HepG2 (cell line): ENCODE measurements at regions not wholly inside any gene's neighbourhood (a gene's known extent, or its start where the extent isn't known, plus 50 kb on each side); places are given as distances from the start of the nearest gene placed in this dataset.

Source experiments
- ATAC-seq: fragments of 200-7000 bp; cut with Tn5 transposase; 3 replicates; pipeline ENCODE4 v1.9.1; 2020; ENCODE audit warnings: mild to moderate bottlenecking, moderate library complexity
- BruUV-seq: library from RNA; stranded (reverse); fragments of 400-500 nt; replicated peaks from 2 replicates; lab custom pipeline; 2021; lab: Mats Ljungman, UMichigan
- CTCF ChIA-PET: fragments of 300-600 bp; formaldehyde crosslinking; extraction: SDS; loops from one replicate; lab custom pipeline; 2021; ENCODE audit warnings: low total read pairs, inconsistent platforms, low intra/inter-chr PET ratio; lab: Yijun Ruan, JAX
- POLR2A ChIA-PET: fragments of 350-600 bp; sonication (Branson Sonifier 250); formaldehyde crosslinking; loops from one replicate; lab custom pipeline; 2020; ENCODE audit warnings: antibody characterized with exemption, inconsistent platforms; lab: Yijun Ruan, JAX
- DNase-seq: peaks from one replicate; pipeline ENCODE4 v3.0.0-alpha.2; 2015; ENCODE audit warnings: low spot score
- FAIRE-seq: peaks from 3 replicates; lab custom pipeline; 2011; peaks lifted over from hg19 to GRCh38; lab: Jason Lieb, UNC
- H2AFZ ChIP-seq: one replicate; pipeline ENCODE4 v1.6.1; 2011; ENCODE audit warnings: low read length, inconsistent platforms
- H3K27ac ChIP-seq: fragments of 300-600 bp; 3 replicates; pipeline ENCODE4 v1.8.0; 2011; ENCODE audit warnings: mixed run types, mild to moderate bottlenecking, mixed read lengths, low read length, inconsistent platforms; ENCODE audit not compliant: insufficient read depth; ENCODE audit errors: extremely low read length
- H3K27me3 ChIP-seq, 2 experiments: fragments of 200-600 bp in 1 of 2; 2 replicates in 1 of 2; 3 replicates in 1 of 2; pipeline versions ENCODE4 v1.6.0 to v1.8.0; 2011; ENCODE audit warnings: low read length in 2 of 2, mild to moderate bottlenecking in 2 of 2, moderate library complexity in 2 of 2, inconsistent platforms in 1 of 2; ENCODE audit not compliant: insufficient read depth in 2 of 2, control insufficient read depth in 1 of 2
- H3K36me3 ChIP-seq, 2 experiments: fragments of 200-600 bp in 1 of 2; replicated peaks in 1 of 2; 2 replicates in 1 of 2; 3 replicates in 1 of 2; pipeline versions ENCODE4 v1.5.1 to v1.8.0; 2011; ENCODE audit warnings: low read length in 2 of 2, inconsistent platforms in 1 of 2; ENCODE audit not compliant: insufficient read depth in 2 of 2, control insufficient read depth in 1 of 2
- H3K4me1 ChIP-seq: 2 replicates; pipeline ENCODE4 v1.5.1; 2012; ENCODE audit warnings: low read length, inconsistent platforms; ENCODE audit not compliant: insufficient read depth
- H3K4me2 ChIP-seq: 2 replicates; pipeline ENCODE4 v1.6.0; 2011; ENCODE audit warnings: low read depth, low read length, inconsistent platforms
- H3K4me3 ChIP-seq, 3 experiments: fragments of 200-600 bp in 1 of 3; sonication (generic), shearing (Covaris generic) in 1 of 3; replicated peaks in 1 of 3; 2 replicates each; pipeline ENCODE4 v1.5.1; 2011 to 2016; ENCODE audit warnings: low read length in 3 of 3, inconsistent platforms in 2 of 3, low read depth in 2 of 3, mild to moderate bottlenecking in 2 of 3, control low read depth in 1 of 3, mixed read lengths in 1 of 3; ENCODE audit not compliant: insufficient read depth in 1 of 3
- H3K79me2 ChIP-seq: one replicate; pipeline ENCODE4 v1.6.1; 2011; ENCODE audit warnings: low read length, inconsistent platforms; ENCODE audit not compliant: insufficient read depth
- H3K9ac ChIP-seq: 2 replicates; pipeline ENCODE4 v1.6.0; 2011; ENCODE audit warnings: mild to moderate bottlenecking, low read depth, low read length, inconsistent platforms; ENCODE audit not compliant: insufficient read depth
- H3K9me3 ChIP-seq: 2 replicates; pipeline ENCODE4 v1.5.1; 2012; ENCODE audit warnings: mild to moderate bottlenecking, low read length
- H4K20me1 ChIP-seq: 2 replicates; pipeline ENCODE4 v1.6.0; 2011; ENCODE audit warnings: inconsistent platforms, mild to moderate bottlenecking, low read length, moderate library complexity; ENCODE audit not compliant: insufficient read depth
- FOXJ3 ChIP-seq: sonication (generic); formaldehyde crosslinking; IDR thresholded peaks from 2 replicates; pipeline ENCODE4 v1.4.0; 2020; ENCODE audit warnings: missing genetic modification reagents, mild to moderate bottlenecking, borderline replicate concordance
- HDAC1 ChIP-seq: sonication (generic); formaldehyde crosslinking; IDR thresholded peaks from 2 replicates; pipeline ENCODE4 v1.5.1; 2020; ENCODE audit warnings: mild to moderate bottlenecking, missing genetic modification reagents
- KLF11 ChIP-seq: IDR thresholded peaks from 2 replicates; pipeline ENCODE4 v1.6.1; 2016; ENCODE audit warnings: missing compliant biosample characterization
- MAX ChIP-seq: IDR thresholded peaks from 2 replicates; pipeline ENCODE4 v1.6.1; 2012; ENCODE audit warnings: inconsistent platforms
- NR2F6 ChIP-seq, 2 experiments: IDR thresholded peaks; 2 replicates each; pipeline ENCODE4 v1.6.1; 2016; ENCODE audit warnings: antibody characterized with exemption in 1 of 2, mild to moderate bottlenecking in 1 of 2
- SIX4 ChIP-seq: sonication (generic); formaldehyde crosslinking; IDR thresholded peaks from 2 replicates; pipeline ENCODE4 v1.4.0; 2020; ENCODE audit warnings: missing genetic modification reagents
- SMC3 ChIP-seq: IDR thresholded peaks from 2 replicates; pipeline ENCODE4 v1.6.1; 2011; ENCODE audit warnings: low read length, improper control_type of control experiment
- ZBTB37 ChIP-seq: sonication (generic); formaldehyde crosslinking; IDR thresholded peaks from 2 replicates; pipeline ENCODE4 v1.4.0; 2020; ENCODE audit warnings: mild to moderate bottlenecking, missing genetic modification reagents
- ZBTB39 ChIP-seq: sonication (generic); formaldehyde crosslinking; IDR thresholded peaks from 2 replicates; pipeline ENCODE4 v1.5.0; 2020; ENCODE audit warnings: missing genetic modification reagents
- ZMYM2 ChIP-seq: sonication (generic); formaldehyde crosslinking; IDR thresholded peaks from 2 replicates; pipeline ENCODE4 v1.8.0; 2022; ENCODE audit warnings: mild to moderate bottlenecking, missing genetic modification reagents
- ZNF496 ChIP-seq: sonication (generic); formaldehyde crosslinking; IDR thresholded peaks from 2 replicates; pipeline ENCODE4 v1.8.1; 2023; ENCODE audit warnings: mild to moderate bottlenecking, moderate library complexity, missing genetic modification reagents; ENCODE audit not compliant: insufficient replicate concordance
- ZNF550 ChIP-seq: sonication (generic); formaldehyde crosslinking; IDR thresholded peaks from 2 replicates; pipeline ENCODE4 v1.4.0; 2020; ENCODE audit warnings: mild to moderate bottlenecking, missing genetic modification reagents, borderline replicate concordance
- WGBS: methylation state at CpG from one replicate; pipeline ENCODE4 v1.1.6; 2017; ENCODE audit warnings: low lambda C conversion rate; 5-methylcytosine and 5-hydroxymethylcytosine counted together
- in situ Hi-C: cut with HindIII; loops from 2 replicates; pipeline ENCODE4 v1.10.0; 2017; ENCODE audit warnings: low pct_unique_long_range_greater_than_20kb; ENCODE audit not compliant: extremely low pct_ligation_motif_present
- intact Hi-C: fragments of 100-400 bp; cut with micrococcal nuclease; formaldehyde crosslinking; loops from one replicate; pipeline ENCODE4 v1.10.0; 2022; ENCODE audit not compliant: unreplicated experiment

GRCh38 chr2:155381436-155381835 lies 682.9 kb downstream of the KCNJ3 start:
- Histone ChIP-seq H3K9me3 (no peaks in the 10 kb centered on the region), H3K79me2 (no peaks in the 10 kb centered on the region), H3K36me3 (no peaks in the 10 kb centered on the region), H3K27ac (no peak overlapping the region), H3K9ac (no peak overlapping the region), H3K27me3 (no peaks in the 10 kb centered on the region), H3K4me1 (no peaks in the 10 kb centered on the region), H3K4me3 (no peak overlapping the region), H4K20me1 (no peaks in the 10 kb centered on the region), H2AFZ (no peak overlapping the region), H3K4me2 (no peak overlapping the region)
- intact Hi-C loops (no loop called here), in situ Hi-C loops (no loop called here)
- ChIA-PET CTCF (no interaction called here), POLR2A (no interaction called here)
- ATAC-seq (no peak), DNase-seq (no peak), FAIRE-seq (no peak)
- TF ChIP-seq ZNF550 (CRISPR knock-in tag) (no peak), ZBTB37 (CRISPR knock-in tag) (no peak), ZBTB39 (CRISPR knock-in tag) (no peak), ZNF496 (CRISPR knock-in tag) (no peak), MAX (no peak), FOXJ3 (CRISPR knock-in tag) (no peak), KLF11 (CRISPR knock-in tag) (no peak), SMC3 (no peak), ZMYM2 (CRISPR knock-in tag) (no peak), SIX4 (CRISPR knock-in tag) (no peak), NR2F6 (IDR thresholded peaks at IDR 0.05) (no peak), NR2F6 (CRISPR knock-in tag; IDR thresholded peaks at IDR 0.05) (no peak), HDAC1 (CRISPR knock-in tag) (no peak)
- BruUV-seq = no TSS peak
- WGBS = 2% methylated on average over 1 of the region's 1 CpG
